Fibroblast of lung (primary cell): ENCODE measurements at regions not wholly inside any gene's neighbourhood (a gene's known extent, or its start where the extent isn't known, plus 50 kb on each side); places are given as distances from the start of the nearest gene placed in this dataset.

ENCODE experiments used
- DNase-seq, 2 donors: peaks; one replicate each; pipeline versions ENCODE4 v3.0.0 to v3.0.0-alpha.2; 2010; ENCODE audit warnings: low read depth in 2 of 2
- H2AFZ ChIP-seq: 2 replicates; pipeline ENCODE4 v1.5.1; 2012; ENCODE audit warnings: low read length, control low read depth, inconsistent platforms
- H3K27ac ChIP-seq: 2 replicates; pipeline ENCODE4 v1.5.1; 2011; ENCODE audit warnings: low read length, control low read depth; ENCODE audit not compliant: insufficient read depth
- H3K27me3 ChIP-seq: 2 replicates; pipeline ENCODE4 v1.5.1; 2011; ENCODE audit warnings: mild to moderate bottlenecking, low read length; ENCODE audit not compliant: control insufficient read depth, insufficient read depth
- H3K36me3 ChIP-seq: 2 replicates; pipeline ENCODE4 v1.5.1; 2011; ENCODE audit warnings: low read length; ENCODE audit not compliant: control insufficient read depth, insufficient read depth
- H3K4me1 ChIP-seq: 2 replicates; pipeline ENCODE4 v1.5.1; 2011; ENCODE audit warnings: low read length; ENCODE audit not compliant: control insufficient read depth, insufficient read depth; ENCODE audit errors: extremely low read depth
- H3K4me2 ChIP-seq: 2 replicates; pipeline ENCODE4 v1.5.1; 2011; ENCODE audit warnings: low read length, control low read depth; ENCODE audit not compliant: insufficient read depth; ENCODE audit errors: extremely low read depth
- H3K4me3 ChIP-seq, 4 experiments: fragments of 200-600 bp in 1 of 4; sonication (generic) in 1 of 4; replicated peaks in 1 of 4; 2 replicates each; pipeline ENCODE4 v1.5.1; 2011 to 2016; ENCODE audit warnings: low read length in 4 of 4, low read depth in 3 of 4, mild to moderate bottlenecking in 3 of 4, control low read depth in 2 of 4, inconsistent platforms in 1 of 4, mixed read lengths in 1 of 4; ENCODE audit not compliant: insufficient read depth in 1 of 4; ENCODE audit errors: control extremely low read depth in 1 of 4
- H3K79me2 ChIP-seq: 2 replicates; pipeline ENCODE4 v1.5.1; 2012; ENCODE audit warnings: mild to moderate bottlenecking, low read length, inconsistent platforms; ENCODE audit not compliant: control insufficient read depth, insufficient read depth
- H3K9ac ChIP-seq: 2 replicates; pipeline ENCODE4 v1.5.1; 2011; ENCODE audit warnings: mild to moderate bottlenecking, low read length, control low read depth; ENCODE audit not compliant: insufficient read depth
- H3K9me3 ChIP-seq: 2 replicates; pipeline ENCODE4 v1.5.1; 2012; ENCODE audit warnings: low read depth, low read length; ENCODE audit not compliant: control insufficient read depth, insufficient read depth
- H4K20me1 ChIP-seq: 2 replicates; pipeline ENCODE4 v1.5.1; 2011; ENCODE audit warnings: low read length; ENCODE audit not compliant: control insufficient read depth, insufficient read depth; ENCODE audit errors: extremely low read depth
- EZH2 ChIP-seq: IDR thresholded peaks from 2 replicates; pipeline ENCODE4 v1.5.1; 2012; ENCODE audit warnings: low read length, control low read depth, mild to moderate bottlenecking; ENCODE audit errors: missing control alignments
- TF ChIP-seq, protein P1 (sequence below), 2 donors: IDR thresholded peaks in 1 of 2; conservative IDR thresholded peaks in 1 of 2; 1 replicate in 1 of 2; 2 replicates in 1 of 2; pipeline ENCODE4 v1.5.1; 2011 to 2012; ENCODE audit warnings: low read length in 2 of 2, control low read depth in 1 of 2, inconsistent platforms in 1 of 2, low read depth in 1 of 2, mild to moderate bottlenecking in 1 of 2

DNA sequence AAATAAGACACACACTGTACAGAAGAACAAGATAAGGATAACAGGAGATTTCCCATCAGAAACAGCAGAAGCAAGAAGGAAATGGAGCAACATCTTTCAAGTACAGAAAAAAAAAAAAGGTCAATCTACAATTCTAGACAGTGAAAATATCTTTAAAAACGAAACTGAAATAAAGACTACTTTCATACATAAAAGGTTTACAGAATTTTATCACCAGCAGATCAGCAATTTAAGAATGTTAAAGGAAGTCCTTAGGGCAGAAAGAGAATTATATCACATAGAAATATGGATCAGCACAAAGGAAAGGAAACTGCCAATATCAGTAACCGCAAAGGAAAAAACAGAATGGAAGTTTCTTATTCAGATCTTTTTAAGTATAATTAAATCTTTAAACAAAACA, 931.0 kb downstream of the EPHA4 start:
- TF ChIP-seq EZH2: no peak
- TF ChIP-seq, protein P1, sequence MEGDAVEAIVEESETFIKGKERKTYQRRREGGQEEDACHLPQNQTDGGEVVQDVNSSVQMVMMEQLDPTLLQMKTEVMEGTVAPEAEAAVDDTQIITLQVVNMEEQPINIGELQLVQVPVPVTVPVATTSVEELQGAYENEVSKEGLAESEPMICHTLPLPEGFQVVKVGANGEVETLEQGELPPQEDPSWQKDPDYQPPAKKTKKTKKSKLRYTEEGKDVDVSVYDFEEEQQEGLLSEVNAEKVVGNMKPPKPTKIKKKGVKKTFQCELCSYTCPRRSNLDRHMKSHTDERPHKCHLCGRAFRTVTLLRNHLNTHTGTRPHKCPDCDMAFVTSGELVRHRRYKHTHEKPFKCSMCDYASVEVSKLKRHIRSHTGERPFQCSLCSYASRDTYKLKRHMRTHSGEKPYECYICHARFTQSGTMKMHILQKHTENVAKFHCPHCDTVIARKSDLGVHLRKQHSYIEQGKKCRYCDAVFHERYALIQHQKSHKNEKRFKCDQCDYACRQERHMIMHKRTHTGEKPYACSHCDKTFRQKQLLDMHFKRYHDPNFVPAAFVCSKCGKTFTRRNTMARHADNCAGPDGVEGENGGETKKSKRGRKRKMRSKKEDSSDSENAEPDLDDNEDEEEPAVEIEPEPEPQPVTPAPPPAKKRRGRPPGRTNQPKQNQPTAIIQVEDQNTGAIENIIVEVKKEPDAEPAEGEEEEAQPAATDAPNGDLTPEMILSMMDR (conservative IDR thresholded peaks at IDR 0.05 in 1 of 2, IDR thresholded peaks at IDR 0.05 in 1 of 2; ENCODE audit: low read depth in 1 of 2, low read length in 2 of 2): no peak
- H3K4me2 ChIP-seq: no peak overlapping the region
- H3K9me3 ChIP-seq: no peaks in the 10 kb centered on the region
- no peak overlapping the region for H2AFZ ChIP-seq
- no peaks in the 10 kb centered on the region for H3K79me2 ChIP-seq
- no peak for DNase-seq
- no peak overlapping the region for H3K27ac ChIP-seq
- H3K9ac ChIP-seq: no peak overlapping the region
- no peaks in the 10 kb centered on the region for H3K36me3 ChIP-seq
- no peaks in the 10 kb centered on the region for H4K20me1 ChIP-seq
- no peaks in the 10 kb centered on the region for H3K27me3 ChIP-seq
- no peaks in the 10 kb centered on the region for H3K4me1 ChIP-seq
- no peak overlapping the region for H3K4me3 ChIP-seq

DNA sequence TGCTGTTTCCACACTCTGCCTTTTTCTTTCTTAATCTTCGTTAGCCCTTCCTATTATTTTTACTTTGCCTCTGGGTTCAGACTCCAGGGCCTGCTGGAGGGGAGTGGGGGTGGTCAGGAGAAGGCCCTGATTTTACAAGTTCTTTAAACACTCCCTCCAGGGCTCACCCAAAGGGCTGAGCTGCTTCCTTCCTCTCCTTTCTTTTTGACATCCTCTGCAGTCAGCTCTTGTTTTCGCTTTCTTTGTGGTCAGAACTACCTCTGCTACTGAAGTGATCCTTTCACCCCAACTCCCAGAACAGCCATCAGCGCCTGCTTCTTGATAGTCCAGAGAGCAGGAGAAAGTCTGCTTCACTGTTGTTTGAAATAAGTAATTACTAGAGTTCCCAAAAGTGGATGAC, 925.7 kb downstream of the EPHA4 start:
- Histone ChIP-seq H3K4me3 (no peak overlapping the region), H3K27ac (no peak overlapping the region), H2AFZ (no peak overlapping the region), H3K9me3 (no peaks in the 10 kb centered on the region), H3K4me2 (no peak overlapping the region), H3K9ac (no peak overlapping the region), H3K36me3 (no peaks in the 10 kb centered on the region), H4K20me1 (no peaks in the 10 kb centered on the region), H3K79me2 (no peaks in the 10 kb centered on the region), H3K27me3 (no peaks in the 10 kb centered on the region), H3K4me1 (no peaks in the 10 kb centered on the region)
- DNase-seq: no peak
- TF ChIP-seq EZH2: no peak
- TF ChIP-seq, protein P1 (conservative IDR thresholded peaks at IDR 0.05 in 1 of 2, IDR thresholded peaks at IDR 0.05 in 1 of 2; ENCODE audit: low read depth in 1 of 2, low read length in 2 of 2): no peak

DNA sequence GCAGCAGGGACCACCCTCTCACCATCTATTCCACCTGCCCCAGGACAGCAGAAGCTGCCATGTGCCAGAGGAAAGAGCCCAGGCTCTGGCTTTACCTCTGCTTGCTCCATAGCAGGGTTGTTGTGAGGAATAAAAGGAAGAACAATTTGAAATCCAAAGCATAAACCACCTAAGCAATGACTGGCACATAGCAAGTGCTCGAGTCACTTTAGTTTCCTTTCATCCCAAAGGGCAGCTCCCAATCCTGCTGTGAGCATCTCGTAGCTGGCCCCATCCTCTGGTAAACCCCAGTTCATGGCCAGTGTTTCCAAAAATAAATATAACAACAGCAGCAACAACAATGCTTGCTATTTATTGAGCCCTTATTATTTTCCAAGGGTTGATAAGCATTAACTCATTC, 923.5 kb downstream of the EPHA4 start:
- H3K27ac ChIP-seq: no peak overlapping the region
- H3K36me3 ChIP-seq: no peaks in the 10 kb centered on the region
- H4K20me1 ChIP-seq: no peaks in the 10 kb centered on the region
- H3K9me3 ChIP-seq: no peaks in the 10 kb centered on the region
- no peak overlapping the region for H3K9ac ChIP-seq
- H3K4me1 ChIP-seq: no peaks in the 10 kb centered on the region
- H3K27me3 ChIP-seq: no peaks in the 10 kb centered on the region
- no peak overlapping the region for H3K4me2 ChIP-seq
- H3K4me3 ChIP-seq: no peak overlapping the region
- no peak overlapping the region for H2AFZ ChIP-seq
- DNase-seq: no peak
- no peak for TF ChIP-seq EZH2
- TF ChIP-seq, protein P1 (conservative IDR thresholded peaks at IDR 0.05 in 1 of 2, IDR thresholded peaks at IDR 0.05 in 1 of 2; ENCODE audit: low read depth in 1 of 2, low read length in 2 of 2): no peak
- no peaks in the 10 kb centered on the region for H3K79me2 ChIP-seq
